ENCODE measurements at regions not wholly inside any gene's neighbourhood (a gene's known extent, or its start where the extent isn't known, plus 50 kb on each side); places are given as distances from the start of the nearest gene placed in this dataset.

DNA sequence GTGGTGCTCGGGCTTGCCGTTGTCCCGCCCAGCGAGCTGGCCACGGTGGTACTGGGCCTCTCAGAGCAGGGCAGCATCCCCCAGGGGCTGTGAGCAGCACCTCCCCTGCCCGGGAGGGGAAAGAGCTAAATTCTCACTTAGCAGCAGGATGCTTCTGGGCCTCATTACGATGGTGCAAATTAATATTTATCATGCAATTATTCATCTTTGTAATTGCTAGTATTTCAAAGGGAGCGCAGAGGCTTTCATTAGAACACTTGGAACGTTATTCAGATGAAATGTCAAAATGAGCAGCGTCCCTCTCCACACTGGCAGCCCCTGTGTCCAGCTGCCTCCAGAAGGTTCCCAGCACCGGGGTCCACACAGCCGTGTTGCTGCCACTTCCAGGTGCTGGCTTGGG, 95.9 kb upstream of the PRR5 start:
- DNase-seq (ENCODE audit: low spot score) (no peak), ATAC-seq (ENCODE audit: insufficient number of reproducible peaks, low FRiP score, low read depth) (no peak)
- peaks cover 4% of the 10 kb centered on the region for H3K9me3 ChIP-seq
- H3K36me3 ChIP-seq: no peaks in the 10 kb centered on the region
- H3K4me1 ChIP-seq (ENCODE audit: control insufficient read depth in 1 of 2, low read depth in 2 of 2): no peaks in the 10 kb centered on the region
- no peak overlapping the region for H3K4me3 ChIP-seq
- H3K27me3 ChIP-seq (replicated peaks; ENCODE audit: insufficient read depth): no peaks in the 10 kb centered on the region
- TF ChIP-seq, protein P1, sequence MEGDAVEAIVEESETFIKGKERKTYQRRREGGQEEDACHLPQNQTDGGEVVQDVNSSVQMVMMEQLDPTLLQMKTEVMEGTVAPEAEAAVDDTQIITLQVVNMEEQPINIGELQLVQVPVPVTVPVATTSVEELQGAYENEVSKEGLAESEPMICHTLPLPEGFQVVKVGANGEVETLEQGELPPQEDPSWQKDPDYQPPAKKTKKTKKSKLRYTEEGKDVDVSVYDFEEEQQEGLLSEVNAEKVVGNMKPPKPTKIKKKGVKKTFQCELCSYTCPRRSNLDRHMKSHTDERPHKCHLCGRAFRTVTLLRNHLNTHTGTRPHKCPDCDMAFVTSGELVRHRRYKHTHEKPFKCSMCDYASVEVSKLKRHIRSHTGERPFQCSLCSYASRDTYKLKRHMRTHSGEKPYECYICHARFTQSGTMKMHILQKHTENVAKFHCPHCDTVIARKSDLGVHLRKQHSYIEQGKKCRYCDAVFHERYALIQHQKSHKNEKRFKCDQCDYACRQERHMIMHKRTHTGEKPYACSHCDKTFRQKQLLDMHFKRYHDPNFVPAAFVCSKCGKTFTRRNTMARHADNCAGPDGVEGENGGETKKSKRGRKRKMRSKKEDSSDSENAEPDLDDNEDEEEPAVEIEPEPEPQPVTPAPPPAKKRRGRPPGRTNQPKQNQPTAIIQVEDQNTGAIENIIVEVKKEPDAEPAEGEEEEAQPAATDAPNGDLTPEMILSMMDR (IDR thresholded peaks at IDR 0.05): no peak
- H3K27ac ChIP-seq: no peak overlapping the region

DNA sequence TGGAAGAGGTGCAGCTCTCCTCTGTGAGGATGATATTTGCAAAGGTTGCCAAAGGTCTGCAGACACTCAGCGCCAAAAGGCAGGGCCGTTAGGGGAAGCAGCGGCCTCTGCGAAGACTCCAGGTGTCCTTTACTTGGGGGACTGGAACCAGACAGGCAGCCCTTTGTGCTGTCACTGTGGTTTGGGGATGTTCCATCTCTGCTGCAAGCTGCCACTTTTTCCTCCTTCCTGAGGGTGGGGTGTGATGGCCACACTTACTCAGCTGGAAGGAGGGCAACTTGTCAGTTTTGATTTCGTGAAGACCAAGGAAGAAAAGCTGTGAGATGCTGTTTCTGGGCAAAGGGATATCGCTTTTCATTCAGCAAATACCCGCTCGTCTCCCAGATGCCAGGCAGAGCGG, 96.5 kb upstream of the PRR5 start:
- DNase-seq (ENCODE audit: low spot score) (no peak), ATAC-seq (ENCODE audit: insufficient number of reproducible peaks, low FRiP score, low read depth) (no peak)
- H3K9me3 ChIP-seq: peaks cover 3% of the 10 kb centered on the region
- no peaks in the 10 kb centered on the region for H3K27me3 ChIP-seq (replicated peaks; ENCODE audit: insufficient read depth)
- no peaks in the 10 kb centered on the region for H3K36me3 ChIP-seq
- no peak overlapping the region for H3K27ac ChIP-seq
- no peak overlapping the region for H3K4me3 ChIP-seq
- TF ChIP-seq, protein P1 (IDR thresholded peaks at IDR 0.05): no peak
- no peaks in the 10 kb centered on the region for H3K4me1 ChIP-seq (ENCODE audit: control insufficient read depth in 1 of 2, low read depth in 2 of 2)

DNA sequence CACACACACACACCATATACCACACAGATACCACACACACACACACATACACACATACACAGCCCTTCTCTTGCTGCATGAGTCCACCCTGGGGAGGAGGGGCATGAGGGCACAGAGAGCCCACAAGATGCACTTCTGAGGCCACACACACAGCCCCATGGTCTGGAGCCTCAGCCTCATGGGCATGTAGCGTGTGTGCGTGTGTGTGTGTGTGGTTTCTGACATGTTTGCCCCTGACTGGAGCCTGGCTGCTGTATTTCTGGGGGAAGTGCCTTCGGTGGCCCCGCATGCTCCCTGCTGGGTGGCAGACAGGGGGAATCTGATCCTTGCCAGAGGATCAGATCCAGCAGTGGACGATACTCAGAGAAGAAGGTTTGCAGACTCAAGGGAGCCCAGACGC, 97.0 kb upstream of the PRR5 start:
- Histone ChIP-seq H3K27me3 (replicated peaks; ENCODE audit: insufficient read depth) (no peaks in the 10 kb centered on the region), H3K27ac (no peak overlapping the region), H3K4me3 (no peak overlapping the region), H3K4me1 (ENCODE audit: control insufficient read depth in 1 of 2, low read depth in 2 of 2) (no peaks in the 10 kb centered on the region), H3K36me3 (no peaks in the 10 kb centered on the region), H3K9me3 (no peaks in the 10 kb centered on the region)
- TF ChIP-seq, protein P1 (IDR thresholded peaks at IDR 0.05): no peak
- DNase-seq (ENCODE audit: low spot score) (no peak), ATAC-seq (ENCODE audit: insufficient number of reproducible peaks, low FRiP score, low read depth) (no peak)

DNA sequence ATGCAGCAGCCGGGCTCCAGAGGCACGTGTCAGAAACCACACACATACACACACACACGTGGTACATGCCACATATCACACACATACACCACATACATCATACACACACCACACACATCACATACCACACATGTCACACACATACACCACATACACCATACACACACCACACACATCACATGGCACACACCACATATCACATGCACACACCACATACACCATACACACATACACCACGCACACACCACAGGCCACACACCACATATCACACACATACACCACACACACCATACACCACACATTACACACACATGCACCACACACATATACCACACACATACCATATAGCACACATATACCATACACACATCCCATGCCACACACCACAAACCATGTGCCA, 97.5 kb upstream of the PRR5 start:
- H3K4me1 ChIP-seq (ENCODE audit: control insufficient read depth in 1 of 2, low read depth in 2 of 2): no peaks in the 10 kb centered on the region
- TF ChIP-seq, protein P1 (IDR thresholded peaks at IDR 0.05): no peak
- no peak overlapping the region for H3K27ac ChIP-seq
- no peak overlapping the region for H3K4me3 ChIP-seq
- ATAC-seq (ENCODE audit: insufficient number of reproducible peaks, low FRiP score, low read depth): no peak
- no peaks in the 10 kb centered on the region for H3K9me3 ChIP-seq
- H3K36me3 ChIP-seq: no peaks in the 10 kb centered on the region
- no peak for DNase-seq (ENCODE audit: low spot score)
- H3K27me3 ChIP-seq (replicated peaks; ENCODE audit: insufficient read depth): no peaks in the 10 kb centered on the region

DNA sequence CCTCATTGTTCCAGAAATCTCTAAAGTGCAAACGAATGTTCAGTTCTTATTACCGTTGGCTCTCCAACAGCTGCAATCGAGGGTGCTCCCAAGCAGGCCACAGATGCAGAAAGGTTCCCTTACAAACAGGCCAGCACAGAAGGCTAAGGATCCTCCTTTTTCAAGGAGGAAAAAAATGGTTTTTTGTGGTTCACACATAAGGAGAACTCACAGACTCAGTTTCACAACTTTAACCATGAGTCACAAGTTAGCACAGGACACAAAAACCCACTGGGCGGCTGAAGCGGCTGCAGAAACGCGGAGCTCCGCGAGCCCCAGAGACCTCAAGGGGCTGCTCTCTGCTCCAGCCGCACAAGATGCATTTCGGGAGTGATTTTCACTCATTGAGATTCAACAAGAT, 98.2 kb upstream of the PRR5 start:
- H3K27ac ChIP-seq: no peak overlapping the region
- H3K36me3 ChIP-seq: no peaks in the 10 kb centered on the region
- no peaks in the 10 kb centered on the region for H3K4me1 ChIP-seq (ENCODE audit: control insufficient read depth in 1 of 2, low read depth in 2 of 2)
- no peaks in the 10 kb centered on the region for H3K9me3 ChIP-seq
- ATAC-seq (ENCODE audit: insufficient number of reproducible peaks, low FRiP score, low read depth) (no peak), DNase-seq (ENCODE audit: low spot score) (no peak)
- H3K4me3 ChIP-seq: no peak overlapping the region
- no peaks in the 10 kb centered on the region for H3K27me3 ChIP-seq (replicated peaks; ENCODE audit: insufficient read depth)
- TF ChIP-seq, protein P1 (IDR thresholded peaks at IDR 0.05): no peak
